GM21529 (cell line): ENCODE measurements at regions not wholly inside any gene's neighbourhood (a gene's known extent, or its start where the extent isn't known, plus 50 kb on each side); places are given as distances from the start of the nearest gene placed in this dataset.

ENCODE experiments used
- ATAC-seq: cut with Tn5 transposase; IDR thresholded peaks from one replicate; pipeline ENCODE4 v1.9.1; 2021; ENCODE audit not compliant: unreplicated experiment

- ATAC-seq: no peak
Observed at GRCh38 chr17:33750943-33751701, 458.0 kb upstream of the ASIC2 start.

GRCh38 chr17:33751702-33752065, 458.6 kb upstream of the ASIC2 start:
- no peak for ATAC-seq

- ATAC-seq: no peak
Observed at GRCh38 chr17:33753452-33753851, 460.4 kb upstream of the ASIC2 start.

GRCh38 chr17:33756021-33756420, 462.9 kb upstream of the ASIC2 start:
- ATAC-seq: no peak

- ATAC-seq: no peak
Observed at GRCh38 chr17:33765871-33766270, 472.8 kb upstream of the ASIC2 start.

- no peak for ATAC-seq
Observed at GRCh38 chr17:33766721-33767120, 473.6 kb upstream of the ASIC2 start.

- ATAC-seq: no peak
Observed at GRCh38 chr17:33769066-33769465, 476.0 kb upstream of the ASIC2 start.

GRCh38 chr17:33776304-33776703, 478.8 kb upstream of the CCL2 start:
- no peak for ATAC-seq

GRCh38 chr17:33776903-33777302, 478.2 kb upstream of the CCL2 start:
- no peak for ATAC-seq

- ATAC-seq: no peak
Observed at GRCh38 chr17:33777674-33778073, 477.4 kb upstream of the CCL2 start.

- ATAC-seq: no peak
Observed at GRCh38 chr17:33778505-33779233, 476.4 kb upstream of the CCL2 start.

GRCh38 chr17:33779234-33779591, 475.9 kb upstream of the CCL2 start:
- ATAC-seq: no peak

- ATAC-seq: no peak
Observed at GRCh38 chr17:33785281-33785680, 469.8 kb upstream of the CCL2 start.

- no peak for ATAC-seq
Observed at GRCh38 chr17:33786478-33786877, 468.6 kb upstream of the CCL2 start.

GRCh38 chr17:33789658-33790057, 465.4 kb upstream of the CCL2 start:
- ATAC-seq: no peak

GRCh38 chr17:33797181-33797580, 457.9 kb upstream of the CCL2 start:
- no peak for ATAC-seq

GRCh38 chr17:33798308-33798707, 456.8 kb upstream of the CCL2 start:
- ATAC-seq: no peak

- no peak for ATAC-seq
Observed at GRCh38 chr17:33802349-33803198, 452.5 kb upstream of the CCL2 start.

GRCh38 chr17:33803199-33803685, 451.8 kb upstream of the CCL2 start:
- no peak for ATAC-seq

GRCh38 chr17:33803686-33804085, 451.4 kb upstream of the CCL2 start:
- ATAC-seq: no peak

- no peak for ATAC-seq
Observed at GRCh38 chr17:33804401-33804800, 450.7 kb upstream of the CCL2 start.

GRCh38 chr17:33806631-33807030, 448.5 kb upstream of the CCL2 start:
- no peak for ATAC-seq
